HG03175 (cell line): ENCODE measurements at regions not wholly inside any gene's neighbourhood (a gene's known extent, or its start where the extent isn't known, plus 50 kb on each side); places are given as distances from the start of the nearest gene placed in this dataset.

ENCODE experiments used
- ATAC-seq: cut with Tn5 transposase; IDR thresholded peaks from one replicate; pipeline ENCODE4 v1.9.1; 2021; ENCODE audit warnings: mild to moderate bottlenecking, moderate library complexity; ENCODE audit not compliant: unreplicated experiment

- no peak for ATAC-seq
Measured at GRCh38 chr20:52785679-52786078, 186.5 kb upstream of the TSHZ2 start.

DNA sequence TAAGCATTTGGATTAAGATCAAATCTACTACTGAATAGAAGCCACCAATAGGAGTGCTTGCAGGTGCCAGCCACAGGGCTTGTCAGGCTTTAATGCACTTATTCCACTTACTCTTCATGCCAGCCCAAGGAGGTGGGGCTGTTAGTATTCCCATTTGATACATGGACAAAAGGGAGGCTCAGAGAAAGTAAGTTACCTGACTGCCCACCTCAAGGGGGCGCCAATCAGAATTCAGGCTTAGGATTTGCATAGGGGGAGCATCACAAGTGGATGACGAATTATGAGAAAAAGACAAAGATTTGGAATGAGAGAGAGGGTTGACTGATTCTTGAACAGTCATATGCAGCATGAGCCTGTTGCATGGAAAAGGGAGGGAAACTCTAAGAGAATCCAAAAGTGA lies 188.4 kb upstream of the TSHZ2 start:
- ATAC-seq = no peak

DNA sequence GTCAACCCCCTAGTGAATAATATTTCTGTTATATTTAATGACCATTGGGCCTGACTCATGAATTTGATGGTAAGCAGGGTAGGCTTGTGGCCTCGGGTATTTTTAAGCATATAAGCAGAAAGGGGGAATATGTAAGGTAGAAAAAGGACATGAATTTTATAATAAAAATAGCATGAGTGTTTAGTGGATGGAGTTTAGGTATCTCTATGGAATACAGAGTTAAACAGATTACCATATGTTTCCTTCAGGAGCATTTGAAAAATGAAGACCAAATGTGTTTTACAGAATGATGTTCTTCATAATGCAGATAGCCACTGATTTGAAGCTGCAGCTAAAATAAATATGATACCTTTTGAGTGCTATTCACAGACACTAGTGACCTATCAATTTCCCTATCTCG lies 191.7 kb upstream of the TSHZ2 start:
- ATAC-seq = no peak

DNA sequence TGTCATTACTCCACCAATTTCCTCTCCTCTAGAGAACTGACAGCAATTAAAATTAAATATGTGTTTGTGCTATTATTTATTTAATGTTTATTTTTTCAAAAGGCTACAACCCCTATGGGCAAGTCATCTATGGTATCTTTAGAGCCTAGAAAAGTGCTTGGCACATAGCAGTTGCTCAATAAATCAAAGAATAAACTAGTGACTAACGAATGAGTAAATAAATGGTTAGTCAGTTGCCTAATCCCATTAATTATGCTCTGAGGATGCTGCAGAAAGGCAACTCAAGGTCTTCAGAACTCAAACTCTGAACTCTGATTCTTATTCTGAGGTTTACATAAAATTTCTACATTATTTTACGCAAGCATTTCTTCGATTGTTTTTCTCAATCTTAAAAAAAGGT lies 193.0 kb upstream of the TSHZ2 start:
- ATAC-seq = no peak

GRCh38 chr20:52777171-52777570 lies 195.0 kb upstream of the TSHZ2 start:
- ATAC-seq = no peak

- no peak for ATAC-seq
Measured at GRCh38 chr20:52775786-52776185, 196.4 kb upstream of the TSHZ2 start.

- ATAC-seq = no peak
Measured at GRCh38 chr20:52768694-52769093, 203.5 kb upstream of the TSHZ2 start.

- no peak for ATAC-seq
Measured at GRCh38 chr20:52766645-52767435, 205.3 kb upstream of the TSHZ2 start.

- no peak for ATAC-seq
Measured at GRCh38 chr20:52763321-52763853, 208.8 kb upstream of the TSHZ2 start.

- ATAC-seq = no peak
Measured at GRCh38 chr20:52761867-52762266, 210.3 kb upstream of the TSHZ2 start.

DNA sequence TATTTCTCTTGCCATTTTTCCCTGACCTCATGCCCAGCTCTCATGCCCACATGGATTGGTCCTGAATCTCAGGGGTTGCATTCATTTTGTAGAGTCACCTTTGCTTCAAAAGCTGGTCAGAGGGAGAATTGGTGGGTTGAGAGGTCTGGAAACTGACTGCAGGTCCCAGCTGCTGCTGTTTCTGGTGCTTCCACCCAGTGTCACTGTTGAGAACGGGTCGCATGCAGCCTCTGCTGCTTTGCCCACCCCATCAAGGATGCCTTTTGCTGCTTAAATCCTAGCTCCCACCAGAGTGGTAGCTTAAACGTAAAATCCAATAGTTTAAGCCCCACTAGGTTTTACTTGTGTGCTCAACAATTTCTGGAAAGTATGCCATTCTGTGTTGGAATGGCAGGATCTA lies 211.4 kb upstream of the TSHZ2 start:
- ATAC-seq = no peak

- ATAC-seq = no peak
Measured at GRCh38 chr20:52757411-52757810, 214.7 kb upstream of the TSHZ2 start.

DNA sequence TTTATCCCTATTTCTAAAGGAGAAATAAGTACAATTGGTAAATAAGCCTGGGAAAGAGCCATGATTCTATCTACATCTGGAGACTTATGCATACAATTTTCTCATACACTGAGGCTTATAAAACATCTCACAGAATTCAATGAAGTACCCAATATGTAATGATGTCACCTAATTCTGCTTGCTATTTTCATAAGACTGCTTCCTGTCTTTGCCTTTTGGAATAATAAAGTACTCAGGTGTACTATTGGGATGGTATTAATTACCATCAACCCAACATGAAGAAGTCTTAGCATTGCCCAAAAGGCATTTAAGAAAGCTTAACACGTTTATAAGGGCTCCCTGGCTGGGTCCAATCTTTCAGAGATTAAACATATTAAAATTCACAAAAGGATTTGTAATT lies 216.4 kb upstream of the TSHZ2 start:
- ATAC-seq = no peak

DNA sequence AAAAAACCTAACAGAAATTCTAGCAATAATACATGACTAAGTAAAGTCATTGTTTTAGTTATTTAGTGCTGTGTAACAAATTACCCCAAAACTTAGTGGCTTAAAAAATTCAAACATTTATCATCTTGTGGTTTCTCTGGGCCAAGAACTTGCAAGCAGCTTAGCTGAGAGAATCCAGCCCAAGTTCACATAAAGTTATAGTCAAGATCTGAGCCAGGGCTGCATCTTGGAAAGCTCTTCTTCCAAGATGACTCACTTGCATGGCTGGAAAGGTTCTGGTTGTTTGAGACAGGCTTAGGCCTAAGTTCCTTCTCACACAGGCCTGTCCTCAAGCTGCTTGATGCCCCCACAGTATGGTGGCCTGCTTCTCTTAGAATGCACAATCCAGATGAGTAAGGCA lies 217.8 kb upstream of the TSHZ2 start:
- no peak for ATAC-seq

- no peak for ATAC-seq
Measured at GRCh38 chr20:52752023-52752422, 220.1 kb upstream of the TSHZ2 start.

GRCh38 chr20:52751571-52751970 lies 220.6 kb upstream of the TSHZ2 start:
- ATAC-seq = no peak

- ATAC-seq = no peak
Measured at GRCh38 chr20:52749938-52750337, 222.2 kb upstream of the TSHZ2 start.

- ATAC-seq = no peak
Measured at GRCh38 chr20:52748990-52749389, 223.2 kb upstream of the TSHZ2 start.

DNA sequence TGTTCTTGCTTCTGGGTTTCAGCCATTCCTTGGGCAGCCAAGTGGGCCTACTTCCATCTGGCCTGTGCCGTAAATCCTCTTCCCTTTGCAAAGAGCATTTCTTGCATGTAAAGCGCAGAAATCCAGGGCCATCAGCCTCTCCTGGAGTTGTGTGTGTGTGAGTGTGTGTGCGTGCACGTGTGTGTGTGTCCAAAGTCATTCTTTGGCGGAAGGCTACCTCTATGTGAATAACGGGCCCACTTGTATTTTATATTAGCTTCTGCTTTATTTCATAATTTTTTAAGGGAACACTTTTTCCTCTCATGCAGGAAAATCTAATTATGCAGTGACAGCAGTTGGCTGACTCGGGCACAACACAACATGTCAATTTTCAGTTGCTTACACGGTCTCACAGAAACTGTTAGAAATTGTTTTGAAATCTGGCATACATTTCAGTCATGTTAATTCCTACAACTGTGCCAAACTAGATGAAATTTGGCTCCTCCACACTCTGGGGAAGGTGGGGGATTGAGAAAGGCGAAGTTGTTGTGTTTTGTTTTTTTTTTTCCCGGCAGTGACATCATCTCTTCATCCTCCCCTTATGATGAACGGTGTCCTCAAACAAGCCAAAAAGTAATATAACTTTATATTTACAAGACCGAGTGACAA lies 223.7 kb upstream of the TSHZ2 start:
- no peak for ATAC-seq

DNA sequence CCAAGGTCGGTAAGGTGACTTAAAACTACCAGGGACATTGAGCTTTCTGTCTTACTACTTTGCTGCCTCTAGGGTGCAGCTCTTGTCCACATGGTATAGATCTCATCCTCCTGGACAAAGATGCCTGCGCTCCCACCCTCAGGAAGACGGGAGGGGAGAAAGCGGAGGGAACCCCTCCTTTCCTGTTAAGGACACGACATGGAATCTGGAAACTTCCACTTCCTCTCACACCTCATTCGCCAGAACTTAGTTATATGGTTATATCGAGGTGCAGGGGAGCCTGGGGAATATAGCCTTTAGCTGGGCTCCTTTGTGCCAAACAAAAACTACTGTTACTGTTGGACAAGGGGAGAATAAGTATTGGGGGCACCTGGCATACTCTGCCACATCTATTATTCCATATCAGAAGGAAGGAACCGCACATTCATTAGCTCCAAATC lies 224.3 kb upstream of the TSHZ2 start:
- no peak for ATAC-seq

DNA sequence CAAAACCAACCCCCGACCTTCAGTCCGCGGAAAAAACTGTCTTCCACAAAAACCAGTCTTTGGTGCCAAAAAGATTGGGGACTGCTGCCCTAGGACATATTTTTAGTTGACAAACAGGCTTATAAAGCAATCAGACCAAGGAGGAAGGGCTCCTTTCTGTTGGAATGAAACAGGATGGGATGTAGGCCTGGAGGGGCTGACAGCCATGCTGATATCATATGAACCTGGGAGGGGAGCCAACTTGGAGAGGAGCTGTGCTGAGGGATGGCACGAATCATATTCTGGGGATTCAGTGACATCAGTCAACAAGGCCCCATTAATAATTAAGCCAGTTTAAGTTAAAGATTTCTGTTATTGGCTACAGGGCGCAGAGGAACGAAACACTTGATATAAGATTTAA lies 225.4 kb upstream of the TSHZ2 start:
- ATAC-seq = no peak

DNA sequence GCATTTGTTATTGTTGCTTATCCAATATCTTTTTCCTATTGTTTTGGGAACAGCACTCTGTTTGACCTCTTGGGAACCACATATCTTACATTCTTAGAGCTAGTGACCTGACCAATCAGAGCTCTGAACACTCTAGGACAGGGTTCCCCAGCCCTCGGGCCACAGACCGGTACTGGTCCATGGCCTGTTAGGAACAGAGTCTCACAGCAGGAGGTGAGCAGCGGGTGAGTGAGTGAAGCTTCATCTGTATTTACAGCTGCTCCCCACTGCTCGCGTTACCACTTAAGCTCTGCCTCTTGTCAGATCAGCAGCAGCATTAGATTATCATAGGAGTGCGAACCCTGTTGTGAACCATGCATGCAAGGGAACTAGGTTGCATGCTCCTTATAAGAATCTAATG lies 226.0 kb upstream of the TSHZ2 start:
- no peak for ATAC-seq
